HepG2 (cell line): ENCODE measurements at regions not wholly inside any gene's neighbourhood (a gene's known extent, or its start where the extent isn't known, plus 50 kb on each side); places are given as distances from the start of the nearest gene placed in this dataset.

Experiments used
- ATAC-seq: fragments of 200-7000 bp; cut with Tn5 transposase; 3 replicates; pipeline ENCODE4 v1.9.1; 2020; ENCODE audit warnings: mild to moderate bottlenecking, moderate library complexity
- BruUV-seq: library from RNA; stranded (reverse); fragments of 400-500 nt; replicated peaks from 2 replicates; lab custom pipeline; 2021; lab: Mats Ljungman, UMichigan
- CTCF ChIA-PET: fragments of 300-600 bp; formaldehyde crosslinking; extraction: SDS; loops from one replicate; lab custom pipeline; 2021; ENCODE audit warnings: low total read pairs, inconsistent platforms, low intra/inter-chr PET ratio; lab: Yijun Ruan, JAX
- POLR2A ChIA-PET: fragments of 350-600 bp; sonication (Branson Sonifier 250); formaldehyde crosslinking; loops from one replicate; lab custom pipeline; 2020; ENCODE audit warnings: antibody characterized with exemption, inconsistent platforms; lab: Yijun Ruan, JAX
- DNase-seq: peaks from one replicate; pipeline ENCODE4 v3.0.0-alpha.2; 2015; ENCODE audit warnings: low spot score
- FAIRE-seq: peaks from 3 replicates; lab custom pipeline; 2011; peaks lifted over from hg19 to GRCh38; lab: Jason Lieb, UNC
- H2AFZ ChIP-seq: one replicate; pipeline ENCODE4 v1.6.1; 2011; ENCODE audit warnings: low read length, inconsistent platforms
- H3K27ac ChIP-seq: fragments of 300-600 bp; 3 replicates; pipeline ENCODE4 v1.8.0; 2011; ENCODE audit warnings: mixed run types, mild to moderate bottlenecking, mixed read lengths, low read length, inconsistent platforms; ENCODE audit not compliant: insufficient read depth; ENCODE audit errors: extremely low read length
- H3K27me3 ChIP-seq, 2 experiments: fragments of 200-600 bp in 1 of 2; 2 replicates in 1 of 2; 3 replicates in 1 of 2; pipeline versions ENCODE4 v1.6.0 to v1.8.0; 2011; ENCODE audit warnings: low read length in 2 of 2, mild to moderate bottlenecking in 2 of 2, moderate library complexity in 2 of 2, inconsistent platforms in 1 of 2; ENCODE audit not compliant: insufficient read depth in 2 of 2, control insufficient read depth in 1 of 2
- H3K36me3 ChIP-seq, 2 experiments: fragments of 200-600 bp in 1 of 2; replicated peaks in 1 of 2; 2 replicates in 1 of 2; 3 replicates in 1 of 2; pipeline versions ENCODE4 v1.5.1 to v1.8.0; 2011; ENCODE audit warnings: low read length in 2 of 2, inconsistent platforms in 1 of 2; ENCODE audit not compliant: insufficient read depth in 2 of 2, control insufficient read depth in 1 of 2
- H3K4me1 ChIP-seq: 2 replicates; pipeline ENCODE4 v1.5.1; 2012; ENCODE audit warnings: low read length, inconsistent platforms; ENCODE audit not compliant: insufficient read depth
- H3K4me2 ChIP-seq: 2 replicates; pipeline ENCODE4 v1.6.0; 2011; ENCODE audit warnings: low read depth, low read length, inconsistent platforms
- H3K4me3 ChIP-seq, 3 experiments: fragments of 200-600 bp in 1 of 3; sonication (generic), shearing (Covaris generic) in 1 of 3; replicated peaks in 1 of 3; 2 replicates each; pipeline ENCODE4 v1.5.1; 2011 to 2016; ENCODE audit warnings: low read length in 3 of 3, inconsistent platforms in 2 of 3, low read depth in 2 of 3, mild to moderate bottlenecking in 2 of 3, control low read depth in 1 of 3, mixed read lengths in 1 of 3; ENCODE audit not compliant: insufficient read depth in 1 of 3
- H3K79me2 ChIP-seq: one replicate; pipeline ENCODE4 v1.6.1; 2011; ENCODE audit warnings: low read length, inconsistent platforms; ENCODE audit not compliant: insufficient read depth
- H3K9ac ChIP-seq: 2 replicates; pipeline ENCODE4 v1.6.0; 2011; ENCODE audit warnings: mild to moderate bottlenecking, low read depth, low read length, inconsistent platforms; ENCODE audit not compliant: insufficient read depth
- H3K9me3 ChIP-seq: 2 replicates; pipeline ENCODE4 v1.5.1; 2012; ENCODE audit warnings: mild to moderate bottlenecking, low read length
- H4K20me1 ChIP-seq: 2 replicates; pipeline ENCODE4 v1.6.0; 2011; ENCODE audit warnings: inconsistent platforms, mild to moderate bottlenecking, low read length, moderate library complexity; ENCODE audit not compliant: insufficient read depth
- ERF ChIP-seq: IDR thresholded peaks from 2 replicates; pipeline ENCODE4 v1.6.1; 2018; ENCODE audit warnings: missing biosample characterization, missing genetic modification reagents
- FOXA1 ChIP-seq, 2 experiments: fragments of 450-650 bp in 1 of 2; sonication (generic) in 1 of 2; formaldehyde crosslinking in 1 of 2; IDR thresholded peaks; 2 replicates each; pipeline versions ENCODE4 v1.4.0 to v1.6.1; 2016 to 2020; ENCODE audit warnings: missing genetic modification reagents in 1 of 2
- HNRNPK ChIP-seq: fragments of 200-400 bp; formaldehyde crosslinking; IDR thresholded peaks from 2 replicates; pipeline ENCODE4 v1.6.1; 2018; ENCODE audit warnings: low read length, low read depth, moderate library complexity, mild to moderate bottlenecking; ENCODE audit not compliant: poor library complexity, severe bottlenecking
- JUNB ChIP-seq: sonication (generic); formaldehyde crosslinking; IDR thresholded peaks from 2 replicates; pipeline ENCODE4 v1.8.0; 2022; ENCODE audit warnings: missing genetic modification reagents, mild to moderate bottlenecking, borderline replicate concordance
- KAT8 ChIP-seq: IDR thresholded peaks from 2 replicates; pipeline ENCODE4 v1.6.1; 2016; ENCODE audit warnings: missing genetic modification reagents, missing compliant biosample characterization
- KLF9 ChIP-seq: IDR thresholded peaks from 2 replicates; pipeline ENCODE4 v1.6.1; 2016; ENCODE audit warnings: low read depth
- MEIS1 ChIP-seq: sonication (generic); formaldehyde crosslinking; IDR thresholded peaks from 2 replicates; pipeline ENCODE4 v1.9.0; 2021; ENCODE audit warnings: mild to moderate bottlenecking, missing genetic modification reagents, moderate library complexity, borderline replicate concordance
- POLR2AphosphoS2 ChIP-seq: IDR thresholded peaks from 2 replicates; pipeline ENCODE4 v1.6.1; 2011; ENCODE audit warnings: low read depth, low read length, improper control_type of control experiment
- SRF ChIP-seq: IDR thresholded peaks from 2 replicates; pipeline ENCODE4 v1.6.1; 2011; ENCODE audit warnings: mild to moderate bottlenecking, low read depth, low read length, moderate library complexity
- TEAD3 ChIP-seq: optimal IDR thresholded peaks from 2 replicates; pipeline ENCODE3; 2016; ENCODE audit warnings: borderline replicate concordance
- ZNF180 ChIP-seq: sonication (generic); formaldehyde crosslinking; IDR thresholded peaks from 2 replicates; pipeline ENCODE4 v1.4.0; 2020; ENCODE audit warnings: low read depth, missing genetic modification reagents, borderline replicate concordance
- ZNF44 ChIP-seq: sonication (generic); formaldehyde crosslinking; IDR thresholded peaks from 2 replicates; pipeline ENCODE4 v1.5.1; 2020; ENCODE audit warnings: mild to moderate bottlenecking, missing genetic modification reagents
- ZNF556 ChIP-seq: sonication (generic); formaldehyde crosslinking; IDR thresholded peaks from 2 replicates; pipeline ENCODE4 v1.4.0; 2020; ENCODE audit warnings: mild to moderate bottlenecking, missing genetic modification reagents, borderline replicate concordance
- ZNF703 ChIP-seq: sonication (generic); formaldehyde crosslinking; IDR thresholded peaks from 2 replicates; pipeline ENCODE4 v1.5.1; 2020; ENCODE audit warnings: missing genetic modification reagents, mild to moderate bottlenecking, moderate library complexity, borderline replicate concordance
- WGBS: methylation state at CpG from one replicate; pipeline ENCODE4 v1.1.6; 2017; ENCODE audit warnings: low lambda C conversion rate; 5-methylcytosine and 5-hydroxymethylcytosine counted together
- in situ Hi-C: cut with HindIII; loops from 2 replicates; pipeline ENCODE4 v1.10.0; 2017; ENCODE audit warnings: low pct_unique_long_range_greater_than_20kb; ENCODE audit not compliant: extremely low pct_ligation_motif_present
- intact Hi-C: fragments of 100-400 bp; cut with micrococcal nuclease; formaldehyde crosslinking; loops from one replicate; pipeline ENCODE4 v1.10.0; 2022; ENCODE audit not compliant: unreplicated experiment
- TF ChIP-seq, protein P1 (sequence below): sonication (generic); formaldehyde crosslinking; IDR thresholded peaks from 2 replicates; pipeline ENCODE4 v1.8.0; 2022; ENCODE audit warnings: mild to moderate bottlenecking, missing genetic modification reagents, borderline replicate concordance
- TF ChIP-seq, protein P2 (sequence below): sonication (generic); formaldehyde crosslinking; IDR thresholded peaks from 2 replicates; pipeline ENCODE4 v1.9.0; 2021; ENCODE audit warnings: missing genetic modification reagents, mild to moderate bottlenecking, borderline replicate concordance
- TF ChIP-seq, protein P3 (sequence below): IDR thresholded peaks from 2 replicates; pipeline ENCODE4 v1.6.1; 2016; ENCODE audit warnings: mild to moderate bottlenecking, missing biosample characterization, missing genetic modification reagents
- TF ChIP-seq, protein P4 (sequence below): sonication (generic); formaldehyde crosslinking; IDR thresholded peaks from 2 replicates; pipeline ENCODE4 v1.4.0; 2020; ENCODE audit warnings: missing genetic modification reagents

DNA sequence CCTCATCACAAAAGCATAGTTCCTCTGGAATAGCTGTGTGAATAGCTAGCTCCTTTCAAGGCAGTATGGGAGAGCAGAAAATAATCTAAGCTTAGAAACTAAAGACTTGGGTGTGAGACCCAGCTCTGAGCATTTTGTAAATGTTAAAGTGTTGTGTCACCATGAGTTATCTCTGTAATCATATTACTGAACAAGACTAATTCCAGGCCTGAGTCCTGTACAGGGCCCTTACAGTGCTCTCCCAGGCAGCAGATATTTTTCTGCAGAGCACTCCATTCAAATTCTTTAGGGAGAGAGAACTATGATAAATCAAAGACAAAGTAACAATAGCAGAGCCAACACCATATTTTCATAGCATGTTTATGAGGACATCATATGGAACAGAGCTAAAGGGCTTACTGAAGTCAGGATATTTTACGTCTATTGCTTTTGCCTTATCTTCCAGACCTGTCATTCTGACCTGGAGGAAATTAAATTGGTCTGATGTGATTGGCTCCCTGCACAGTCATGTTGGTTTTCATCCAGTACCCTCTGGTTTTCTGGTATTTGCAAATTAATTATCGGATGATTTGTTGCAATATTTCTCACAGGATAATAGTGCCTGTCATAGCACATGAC is 172.6 kb upstream of the PPP2R3A start:
- no TSS peak for BruUV-seq
- H3K9ac ChIP-seq, result no peak overlapping the region
- no peak for FAIRE-seq

More for the DNA sequence above, 172.6 kb upstream of the PPP2R3A start:
- no peak for DNase-seq
- H3K4me3 ChIP-seq, result no peak overlapping the region
- no peaks in the 10 kb centered on the region for H4K20me1 ChIP-seq
- H3K9me3 ChIP-seq, result peaks cover 16% of the 10 kb centered on the region
- ChIA-PET CTCF (no interaction called here), POLR2A (no interaction called here)
- H3K27me3 ChIP-seq, result no peaks in the 10 kb centered on the region
- H2AFZ ChIP-seq, result no peak overlapping the region
- H3K4me2 ChIP-seq, result no peak overlapping the region
- no peaks in the 10 kb centered on the region for H3K79me2 ChIP-seq
- ATAC-seq, result no peak
- no peak overlapping the region for H3K27ac ChIP-seq
- no peaks in the 10 kb centered on the region for H3K36me3 ChIP-seq
- in situ Hi-C loops (no loop called here), intact Hi-C loops (loop anchor here (2.0 kb wide), 1 partner anchor 56 kb away; no protein-coding TSS in a partner anchor)
- H3K4me1 ChIP-seq, result no peaks in the 10 kb centered on the region
- WGBS, result 2% methylated on average over 2 of the region's 2 CpGs
- no peak for TF ChIP-seq ZNF44 (CRISPR knock-in tag)
- no peak for TF ChIP-seq KLF9
- TF ChIP-seq ZNF556, result no peak
- TF ChIP-seq MEIS1 (CRISPR knock-in tag), result no peak
- TF ChIP-seq, protein P1, sequence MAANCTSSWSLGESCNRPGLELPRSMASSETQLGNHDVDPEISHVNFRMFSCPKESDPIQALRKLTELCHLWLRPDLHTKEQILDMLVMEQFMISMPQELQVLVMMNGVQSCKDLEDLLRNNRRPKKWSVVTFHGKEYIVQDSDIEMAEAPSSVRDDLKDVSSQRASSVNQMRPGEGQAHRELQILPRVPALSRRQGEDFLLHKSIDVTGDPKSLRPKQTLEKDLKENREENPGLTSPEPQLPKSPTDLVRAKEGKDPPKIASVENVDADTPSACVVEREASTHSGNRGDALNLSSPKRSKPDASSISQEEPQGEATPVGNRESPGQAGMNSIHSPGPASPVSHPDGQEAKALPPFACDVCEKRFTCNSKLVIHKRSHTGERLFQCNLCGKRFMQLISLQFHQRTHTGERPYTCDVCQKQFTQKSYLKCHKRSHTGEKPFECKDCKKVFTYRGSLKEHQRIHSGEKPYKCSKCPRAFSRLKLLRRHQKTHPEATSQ (CRISPR knock-in tag), result no peak
- TF ChIP-seq, protein P2, sequence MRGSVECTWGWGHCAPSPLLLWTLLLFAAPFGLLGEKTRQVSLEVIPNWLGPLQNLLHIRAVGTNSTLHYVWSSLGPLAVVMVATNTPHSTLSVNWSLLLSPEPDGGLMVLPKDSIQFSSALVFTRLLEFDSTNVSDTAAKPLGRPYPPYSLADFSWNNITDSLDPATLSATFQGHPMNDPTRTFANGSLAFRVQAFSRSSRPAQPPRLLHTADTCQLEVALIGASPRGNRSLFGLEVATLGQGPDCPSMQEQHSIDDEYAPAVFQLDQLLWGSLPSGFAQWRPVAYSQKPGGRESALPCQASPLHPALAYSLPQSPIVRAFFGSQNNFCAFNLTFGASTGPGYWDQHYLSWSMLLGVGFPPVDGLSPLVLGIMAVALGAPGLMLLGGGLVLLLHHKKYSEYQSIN (CRISPR knock-in tag), result no peak
- no peak for TF ChIP-seq ZNF703
- no peak for TF ChIP-seq JUNB
- no peak for TF ChIP-seq FOXA1 (IDR thresholded peaks at IDR 0.05)
- no peak for TF ChIP-seq FOXA1 (CRISPR knock-in tag; IDR thresholded peaks at IDR 0.05)
- TF ChIP-seq, protein P3, sequence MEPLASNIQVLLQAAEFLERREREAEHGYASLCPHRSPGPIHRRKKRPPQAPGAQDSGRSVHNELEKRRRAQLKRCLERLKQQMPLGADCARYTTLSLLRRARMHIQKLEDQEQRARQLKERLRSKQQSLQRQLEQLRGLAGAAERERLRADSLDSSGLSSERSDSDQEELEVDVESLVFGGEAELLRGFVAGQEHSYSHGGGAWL (CRISPR knock-in tag), result no peak
- no peak for TF ChIP-seq ERF (CRISPR knock-in tag)
- TF ChIP-seq ZNF180 (CRISPR knock-in tag), result no peak
- no peak for TF ChIP-seq POLR2AphosphoS2
- no peak for TF ChIP-seq SRF
- TF ChIP-seq KAT8, result no peak
- no peak for TF ChIP-seq TEAD3 (CRISPR knock-in tag)
- TF ChIP-seq HNRNPK, result no peak
- TF ChIP-seq, protein P4, sequence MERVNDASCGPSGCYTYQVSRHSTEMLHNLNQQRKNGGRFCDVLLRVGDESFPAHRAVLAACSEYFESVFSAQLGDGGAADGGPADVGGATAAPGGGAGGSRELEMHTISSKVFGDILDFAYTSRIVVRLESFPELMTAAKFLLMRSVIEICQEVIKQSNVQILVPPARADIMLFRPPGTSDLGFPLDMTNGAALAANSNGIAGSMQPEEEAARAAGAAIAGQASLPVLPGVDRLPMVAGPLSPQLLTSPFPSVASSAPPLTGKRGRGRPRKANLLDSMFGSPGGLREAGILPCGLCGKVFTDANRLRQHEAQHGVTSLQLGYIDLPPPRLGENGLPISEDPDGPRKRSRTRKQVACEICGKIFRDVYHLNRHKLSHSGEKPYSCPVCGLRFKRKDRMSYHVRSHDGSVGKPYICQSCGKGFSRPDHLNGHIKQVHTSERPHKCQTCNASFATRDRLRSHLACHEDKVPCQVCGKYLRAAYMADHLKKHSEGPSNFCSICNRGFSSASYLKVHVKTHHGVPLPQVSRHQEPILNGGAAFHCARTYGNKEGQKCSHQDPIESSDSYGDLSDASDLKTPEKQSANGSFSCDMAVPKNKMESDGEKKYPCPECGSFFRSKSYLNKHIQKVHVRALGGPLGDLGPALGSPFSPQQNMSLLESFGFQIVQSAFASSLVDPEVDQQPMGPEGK (CRISPR knock-in tag), result no peak
